Adrenal gland (tissue), 9 donors: ENCODE measurements at regions not wholly inside any gene's neighbourhood (a gene's known extent, or its start where the extent isn't known, plus 50 kb on each side); places are given as distances from the start of the nearest gene placed in this dataset.

ENCODE experiments used
- DNase-seq, 7 donors: peaks; one replicate each; pipeline ENCODE4 v3.0.0-alpha.2; 2019 to 2020
- H3K27ac ChIP-seq, 5 donors: fragments of 200-600 bp; sonication (generic) in 4 of 5; 1 replicate in 3 of 5; 2 replicates in 2 of 5; pipeline versions ENCODE4 v1.5.1 to v1.8.0; 2016 to 2020; ENCODE audit warnings: mild to moderate bottlenecking in 1 of 5
- H3K27me3 ChIP-seq: fragments of 200-600 bp; 2 replicates; pipeline ENCODE4 v1.8.0; 2021
- H3K36me3 ChIP-seq, 2 donors: fragments of 200-600 bp; replicated peaks in 1 of 2; 1 replicate in 1 of 2; 2 replicates in 1 of 2; pipeline versions ENCODE4 v1.5.1 to v1.8.0; 2018 to 2022
- H3K4me1 ChIP-seq, 2 donors: fragments of 200-600 bp; replicated peaks in 1 of 2; 1 replicate in 1 of 2; 2 replicates in 1 of 2; pipeline versions ENCODE4 v1.5.1 to v1.8.0; 2018 to 2021
- H3K4me3 ChIP-seq, 4 donors: fragments of 200-600 bp; sonication (generic) in 3 of 4; one replicate each; pipeline ENCODE4 v1.5.1; 2016 to 2018
- H3K9me3 ChIP-seq, 3 donors: fragments of 200-600 bp; sonication (generic) in 1 of 3; replicated peaks in 1 of 3; 1 replicate in 2 of 3; 2 replicates in 1 of 3; pipeline versions ENCODE4 v1.5.1 to v1.8.0; 2016 to 2021
- POLR2A ChIP-seq, 2 donors: fragments of 450-650 bp; IDR thresholded peaks; one replicate each; pipeline ENCODE4 v1.6.1; 2017; ENCODE audit warnings: antibody characterized with exemption in 2 of 2, mild to moderate bottlenecking in 2 of 2, moderate library complexity in 1 of 2
- WGBS, 4 donors: extraction: QIAGEN DNeasy Blood & Tissue Kit in 2 of 4; methylation state at CpG; one replicate each; pipeline versions ENCODE4 v1.1.5 to v1.1.7; 2013 to 2017; 5-methylcytosine and 5-hydroxymethylcytosine counted together
- intact Hi-C, 2 donors: fragments of 100-400 bp; cut with DNase I; formaldehyde crosslinking; loops; one replicate each; pipeline versions ENCODE4 v1.14.1 to v1.15.0; 2022 to 2023
- TF ChIP-seq, protein P1 (sequence below), 6 experiments: fragments of 450-650 bp in 4 of 6; fragments of 200-600 bp in 2 of 6; sonication (generic) in 1 of 6; IDR thresholded peaks; 1 replicate in 5 of 6; 2 replicates in 1 of 6; pipeline versions ENCODE4 v1.5.1 to v1.8.0; 2016 to 2021; ENCODE audit warnings: antibody characterized with exemption in 6 of 6, mild to moderate bottlenecking in 2 of 6, moderate library complexity in 1 of 6
- donor health status: healthy with polysubstance abuse.
- donor health status: Bipolar disorder and iron deficiency.
- donor health status: DM: yes; HTN: yes; CAD: no.
- donor health status: DM: no; HTN: no; CAD: no.
- donor health status: DM: no; HTN: no; CAD: no.

GRCh38 chr5:103452089-103452488, 110.5 kb downstream of the NUDT12 start:
- peaks cover 0 to 9% of the 10 kb centered on the region in 2 donors for H3K4me1 ChIP-seq
- H3K27me3 ChIP-seq, result no peaks in the 10 kb centered on the region
- intact Hi-C loops, result no loop called here
- no peaks in the 10 kb centered on the region for H3K36me3 ChIP-seq
- no peak overlapping the region for H3K27ac ChIP-seq
- TF ChIP-seq, protein P1, sequence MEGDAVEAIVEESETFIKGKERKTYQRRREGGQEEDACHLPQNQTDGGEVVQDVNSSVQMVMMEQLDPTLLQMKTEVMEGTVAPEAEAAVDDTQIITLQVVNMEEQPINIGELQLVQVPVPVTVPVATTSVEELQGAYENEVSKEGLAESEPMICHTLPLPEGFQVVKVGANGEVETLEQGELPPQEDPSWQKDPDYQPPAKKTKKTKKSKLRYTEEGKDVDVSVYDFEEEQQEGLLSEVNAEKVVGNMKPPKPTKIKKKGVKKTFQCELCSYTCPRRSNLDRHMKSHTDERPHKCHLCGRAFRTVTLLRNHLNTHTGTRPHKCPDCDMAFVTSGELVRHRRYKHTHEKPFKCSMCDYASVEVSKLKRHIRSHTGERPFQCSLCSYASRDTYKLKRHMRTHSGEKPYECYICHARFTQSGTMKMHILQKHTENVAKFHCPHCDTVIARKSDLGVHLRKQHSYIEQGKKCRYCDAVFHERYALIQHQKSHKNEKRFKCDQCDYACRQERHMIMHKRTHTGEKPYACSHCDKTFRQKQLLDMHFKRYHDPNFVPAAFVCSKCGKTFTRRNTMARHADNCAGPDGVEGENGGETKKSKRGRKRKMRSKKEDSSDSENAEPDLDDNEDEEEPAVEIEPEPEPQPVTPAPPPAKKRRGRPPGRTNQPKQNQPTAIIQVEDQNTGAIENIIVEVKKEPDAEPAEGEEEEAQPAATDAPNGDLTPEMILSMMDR (IDR thresholded peaks at IDR 0.05), result no peak
- no peak for TF ChIP-seq POLR2A (IDR thresholded peaks at IDR 0.05)
- H3K9me3 ChIP-seq, result no peaks in the 10 kb centered on the region
- no peak overlapping the region for H3K4me3 ChIP-seq
- DNase-seq, result no peak
- 71 to 78% (median 73%) methylated on average over 4 of the region's 4 CpGs for WGBS, 4 donors

DNA sequence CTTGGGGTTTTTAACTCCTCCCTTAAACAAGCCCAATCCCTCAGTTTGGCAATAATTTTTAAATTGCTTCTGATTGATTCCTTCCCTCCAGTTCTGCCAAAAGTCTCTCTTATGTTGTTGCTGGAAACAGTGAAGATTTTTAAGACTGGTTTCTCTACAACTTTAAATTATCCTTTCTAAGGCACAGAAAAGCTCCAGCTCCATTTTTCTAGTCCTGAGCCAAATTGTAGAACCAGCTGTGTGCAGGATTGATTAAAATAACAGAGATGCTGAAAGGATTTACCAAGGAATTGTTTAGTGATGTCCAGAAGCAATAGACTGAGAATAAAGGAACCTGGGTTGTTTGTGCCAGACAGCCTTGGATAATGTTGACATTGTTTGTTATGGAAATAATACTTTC, 111.3 kb downstream of the NUDT12 start:
- Histone ChIP-seq H3K27me3 (no peaks in the 10 kb centered on the region), H3K4me3 (no peak overlapping the region), H3K27ac (no peak overlapping the region), H3K36me3 (no peaks in the 10 kb centered on the region), H3K9me3 (no peaks in the 10 kb centered on the region), H3K4me1 (peaks cover 0 to 9% of the 10 kb centered on the region in 2 donors)
- DNase-seq, result no peak
- TF ChIP-seq, protein P1 (IDR thresholded peaks at IDR 0.05), result no peak
- TF ChIP-seq POLR2A (IDR thresholded peaks at IDR 0.05), result no peak
- intact Hi-C loops, result no loop called here

DNA sequence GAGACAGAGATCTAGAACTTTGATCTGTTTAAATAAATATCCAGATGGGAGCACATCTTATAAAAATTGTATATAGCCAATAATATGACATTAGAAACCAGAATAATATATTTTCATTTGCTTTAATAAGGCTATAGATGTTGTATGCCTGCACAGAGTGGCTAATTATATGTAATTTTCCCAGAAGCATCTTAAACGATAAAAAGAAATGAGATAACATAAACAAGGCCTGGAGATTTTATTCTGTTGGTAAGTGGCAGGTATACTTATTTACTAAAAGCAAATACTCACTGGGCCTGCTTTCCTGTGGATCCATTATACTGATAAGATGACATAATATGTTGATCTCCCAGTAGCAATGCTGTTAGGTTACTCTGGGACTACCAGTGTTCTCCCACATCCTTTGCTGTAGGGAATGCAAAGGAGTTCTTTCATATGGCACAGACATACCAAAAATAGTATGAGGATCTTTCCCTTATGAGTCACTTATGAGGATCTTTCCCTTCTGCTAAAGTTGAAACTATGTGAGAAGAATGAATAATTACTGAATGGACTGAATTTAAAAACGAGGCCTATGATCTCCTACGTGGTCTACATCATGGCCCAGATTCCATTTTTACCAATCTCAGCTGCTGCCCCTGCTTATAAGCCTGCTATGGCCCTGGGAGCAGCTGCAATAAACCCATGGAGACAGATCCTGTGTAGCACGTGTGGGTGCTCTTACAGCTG, 112.1 kb downstream of the NUDT12 start:
- no peaks in the 10 kb centered on the region for H3K36me3 ChIP-seq
- WGBS, 4 donors, result 68 to 82% (median 75%) methylated on average over 4 of the region's 4 CpGs
- no peak overlapping the region for H3K27ac ChIP-seq
- H3K9me3 ChIP-seq, result no peaks in the 10 kb centered on the region
- no peak overlapping the region for H3K4me3 ChIP-seq
- H3K4me1 ChIP-seq, result peaks cover 0 to 9% of the 10 kb centered on the region in 2 donors
- no peak for TF ChIP-seq POLR2A (IDR thresholded peaks at IDR 0.05)
- TF ChIP-seq, protein P1 (IDR thresholded peaks at IDR 0.05), result no peak
- DNase-seq, result no peak
- no peaks in the 10 kb centered on the region for H3K27me3 ChIP-seq
- intact Hi-C loops, result no loop called here

GRCh38 chr5:103446813-103447212, 115.8 kb downstream of the NUDT12 start:
- no peak overlapping the region for H3K4me3 ChIP-seq
- TF ChIP-seq, protein P1 (IDR thresholded peaks at IDR 0.05), result no peak
- no peak for TF ChIP-seq POLR2A (IDR thresholded peaks at IDR 0.05)
- H3K27me3 ChIP-seq, result no peaks in the 10 kb centered on the region
- H3K36me3 ChIP-seq, result no peaks in the 10 kb centered on the region
- H3K4me1 ChIP-seq, result peaks cover 9% of the 10 kb centered on the region in 2 donors
- WGBS, 4 donors, result 47 to 55% (median 53%) methylated on average over 3 of the region's 3 CpGs
- no peaks in the 10 kb centered on the region for H3K9me3 ChIP-seq
- no peak for DNase-seq
- no peak overlapping the region for H3K27ac ChIP-seq
- intact Hi-C loops, result no loop called here
